Spleen (tissue), 11 donors: ENCODE measurements at regions not wholly inside any gene's neighbourhood (a gene's known extent, or its start where the extent isn't known, plus 50 kb on each side); places are given as distances from the start of the nearest gene placed in this dataset.

Experiments
- DNase-seq: peaks from one replicate; pipeline ENCODE4 v3.0.0-alpha.2; 2020
- H3K27ac ChIP-seq, 8 donors: fragments of 200-600 bp; sonication (generic) in 7 of 8; 1 replicate in 4 of 8; 2 replicates in 4 of 8; pipeline versions ENCODE4 v1.5.0 to v1.8.0; 2016 to 2021; ENCODE audit warnings: inconsistent platforms in 4 of 8, mild to moderate bottlenecking in 4 of 8, moderate library complexity in 1 of 8
- H3K27me3 ChIP-seq, 7 donors: fragments of 200-600 bp; sonication (generic) in 6 of 7; replicated peaks in 1 of 7; 1 replicate in 4 of 7; 2 replicates in 3 of 7; pipeline versions ENCODE4 v1.5.0 to v1.8.0; 2016 to 2021; ENCODE audit warnings: inconsistent platforms in 3 of 7, mild to moderate bottlenecking in 1 of 7
- H3K36me3 ChIP-seq, 6 donors: fragments of 200-600 bp; sonication (generic) in 5 of 6; 1 replicate in 4 of 6; 2 replicates in 2 of 6; pipeline versions ENCODE4 v1.5.0 to v1.8.0; 2016 to 2021; ENCODE audit warnings: inconsistent platforms in 2 of 6
- H3K4me1 ChIP-seq, 6 donors: fragments of 200-600 bp; sonication (generic) in 5 of 6; 1 replicate in 3 of 6; 2 replicates in 3 of 6; pipeline versions ENCODE4 v1.5.0 to v1.8.0; 2016 to 2021; ENCODE audit warnings: inconsistent platforms in 3 of 6
- H3K4me3 ChIP-seq, 8 donors: fragments of 200-600 bp; sonication (generic) in 7 of 8; 1 replicate in 4 of 8; 2 replicates in 4 of 8; pipeline versions ENCODE4 v1.5.0 to v1.8.0; 2016 to 2021; ENCODE audit warnings: inconsistent platforms in 4 of 8, mild to moderate bottlenecking in 4 of 8, moderate library complexity in 2 of 8
- H3K9me3 ChIP-seq, 8 donors: fragments of 200-600 bp; sonication (generic) in 7 of 8; 1 replicate in 4 of 8; 2 replicates in 4 of 8; pipeline versions ENCODE4 v1.5.0 to v1.8.0; 2016 to 2021; ENCODE audit warnings: inconsistent platforms in 4 of 8
- CTCF ChIP-seq, 11 experiments: fragments of 200-600 bp in 7 of 11; fragments of 450-650 bp in 4 of 11; sonication (generic) in 4 of 11; IDR thresholded peaks in 8 of 11; conservative IDR thresholded peaks in 3 of 11; 1 replicate in 7 of 11; 2 replicates in 4 of 11; pipeline versions ENCODE4 v1.4.0 to v1.8.0; 2016 to 2021; ENCODE audit warnings: antibody characterized with exemption in 11 of 11, inconsistent platforms in 4 of 11, mild to moderate bottlenecking in 1 of 11
- POLR2A ChIP-seq, 3 donors: fragments of 450-650 bp; IDR thresholded peaks; one replicate each; pipeline ENCODE4 v1.5.1; 2017; ENCODE audit warnings: antibody characterized with exemption in 3 of 3, mild to moderate bottlenecking in 1 of 3
- POLR2AphosphoS5 ChIP-seq, 3 donors: sonication (generic); formaldehyde crosslinking; IDR thresholded peaks; one replicate each; pipeline ENCODE4 v1.5.1; 2017; ENCODE audit warnings: antibody characterized with exemption in 3 of 3
- WGBS, 5 donors: extraction: QIAGEN DNeasy Blood & Tissue Kit in 3 of 5; methylation state at CpG; one replicate each; pipeline versions ENCODE4 v1.1.5 to v1.1.7; 2013 to 2018; 5-methylcytosine and 5-hydroxymethylcytosine counted together
- intact Hi-C: fragments of 100-400 bp; cut with DNase I; formaldehyde crosslinking; loops from one replicate; pipeline ENCODE4 v1.15.0; 2023; ENCODE audit warnings: low total_unique reads
- donor health status: healthy with polysubstance abuse.
- donor health status: DM: no; HTN: no; CAD: no; lungs with moderate emphysema.
- donor health status: DM: no; HTN: no; CAD: no.
- donor health status: Bipolar disorder and iron deficiency.
- donor health status: healthy.
- donor health status: DM: no; HTN: no; CAD: no.
- donor health status: DM: yes; HTN: yes; CAD: no.

GRCh38 chr7:115676707-115677106, 353.9 kb downstream of the TFEC start:
- intact Hi-C loops, result no loop called here
- no peak overlapping the region for H3K4me3 ChIP-seq
- 82 to 89% (median 85%) methylated on average over 3 of the region's 3 CpGs for WGBS, 5 donors
- no peaks in the 10 kb centered on the region for H3K9me3 ChIP-seq
- TF ChIP-seq POLR2A (IDR thresholded peaks at IDR 0.05), result no peak
- TF ChIP-seq POLR2AphosphoS5 (IDR thresholded peaks at IDR 0.05), result no peak
- TF ChIP-seq CTCF (IDR thresholded peaks at IDR 0.05 in 8 of 11, conservative IDR thresholded peaks at IDR 0.05 in 3 of 11), result no peak
- H3K36me3 ChIP-seq, result no peaks in the 10 kb centered on the region
- H3K27me3 ChIP-seq, result no peaks in the 10 kb centered on the region
- no peak overlapping the region for H3K27ac ChIP-seq
- DNase-seq, result no peak
- H3K4me1 ChIP-seq, result no peaks in the 10 kb centered on the region

GRCh38 chr7:115676080-115676479, 354.5 kb downstream of the TFEC start:
- Histone ChIP-seq H3K36me3 (no peaks in the 10 kb centered on the region), H3K4me3 (no peak overlapping the region), H3K27me3 (no peaks in the 10 kb centered on the region), H3K9me3 (no peaks in the 10 kb centered on the region), H3K27ac (no peak overlapping the region), H3K4me1 (no peaks in the 10 kb centered on the region)
- intact Hi-C loops, result no loop called here
- TF ChIP-seq POLR2AphosphoS5 (IDR thresholded peaks at IDR 0.05), result no peak
- no peak for TF ChIP-seq CTCF (IDR thresholded peaks at IDR 0.05 in 8 of 11, conservative IDR thresholded peaks at IDR 0.05 in 3 of 11)
- no peak for TF ChIP-seq POLR2A (IDR thresholded peaks at IDR 0.05)
- no peak for DNase-seq
- WGBS, 5 donors, result 61 to 71% (median 67%) methylated on average over 10 of the region's 10 CpGs

GRCh38 chr7:115674467-115675024, 356.0 kb downstream of the TFEC start:
- intact Hi-C loops, result no loop called here
- no peak for TF ChIP-seq CTCF (IDR thresholded peaks at IDR 0.05 in 8 of 11, conservative IDR thresholded peaks at IDR 0.05 in 3 of 11)
- no peak for TF ChIP-seq POLR2AphosphoS5 (IDR thresholded peaks at IDR 0.05)
- TF ChIP-seq POLR2A (IDR thresholded peaks at IDR 0.05), result no peak
- WGBS, 5 donors, result 79 to 91% (median 81%) methylated on average over 3 of the region's 3 CpGs

GRCh38 chr7:115672024-115672423, 358.5 kb downstream of the TFEC start:
- H3K9me3 ChIP-seq, result no peaks in the 10 kb centered on the region
- 63 to 82% (median 75%) methylated on average over 1 of the region's 1 CpG for WGBS, 5 donors
- no peaks in the 10 kb centered on the region for H3K36me3 ChIP-seq
- no peak overlapping the region for H3K4me3 ChIP-seq
- no peaks in the 10 kb centered on the region for H3K4me1 ChIP-seq
- no peaks in the 10 kb centered on the region for H3K27me3 ChIP-seq
- intact Hi-C loops, result no loop called here
- H3K27ac ChIP-seq, result no peak overlapping the region
- no peak for DNase-seq
- TF ChIP-seq POLR2A (IDR thresholded peaks at IDR 0.05), result no peak
- no peak for TF ChIP-seq CTCF (IDR thresholded peaks at IDR 0.05 in 8 of 11, conservative IDR thresholded peaks at IDR 0.05 in 3 of 11)
- TF ChIP-seq POLR2AphosphoS5 (IDR thresholded peaks at IDR 0.05), result no peak

More at GRCh38 chr7:115674467-115675024, 356.0 kb downstream of the TFEC start:
- DNase-seq, result no peak
- Histone ChIP-seq H3K27me3 (no peaks in the 10 kb centered on the region), H3K27ac (no peak overlapping the region), H3K4me1 (no peaks in the 10 kb centered on the region), H3K36me3 (no peaks in the 10 kb centered on the region), H3K4me3 (no peak overlapping the region), H3K9me3 (no peaks in the 10 kb centered on the region)
